ENCODE measurements at regions not wholly inside any gene's neighbourhood (a gene's known extent, or its start where the extent isn't known, plus 50 kb on each side); places are given as distances from the start of the nearest gene placed in this dataset.

DNA sequence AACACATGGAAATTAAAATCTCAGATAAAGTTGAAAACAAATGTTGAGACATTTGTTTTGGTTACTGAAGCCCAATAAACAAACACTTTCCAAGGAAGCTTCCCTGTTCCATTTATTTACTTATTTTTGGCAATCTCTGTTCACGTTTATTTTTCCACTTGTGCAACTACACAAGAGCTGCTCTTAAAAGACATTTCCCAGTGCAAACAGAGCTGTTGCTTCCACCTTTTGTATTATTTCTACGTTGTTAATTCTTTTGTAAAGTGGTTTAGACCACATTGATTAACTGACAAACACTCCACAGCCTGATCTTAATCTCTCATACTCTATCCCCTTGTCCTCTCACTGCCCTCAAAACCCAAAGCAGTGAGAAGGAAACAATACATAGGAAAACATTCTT lies 757.6 kb downstream of the LIG4 start:
- TF ChIP-seq, protein P1, sequence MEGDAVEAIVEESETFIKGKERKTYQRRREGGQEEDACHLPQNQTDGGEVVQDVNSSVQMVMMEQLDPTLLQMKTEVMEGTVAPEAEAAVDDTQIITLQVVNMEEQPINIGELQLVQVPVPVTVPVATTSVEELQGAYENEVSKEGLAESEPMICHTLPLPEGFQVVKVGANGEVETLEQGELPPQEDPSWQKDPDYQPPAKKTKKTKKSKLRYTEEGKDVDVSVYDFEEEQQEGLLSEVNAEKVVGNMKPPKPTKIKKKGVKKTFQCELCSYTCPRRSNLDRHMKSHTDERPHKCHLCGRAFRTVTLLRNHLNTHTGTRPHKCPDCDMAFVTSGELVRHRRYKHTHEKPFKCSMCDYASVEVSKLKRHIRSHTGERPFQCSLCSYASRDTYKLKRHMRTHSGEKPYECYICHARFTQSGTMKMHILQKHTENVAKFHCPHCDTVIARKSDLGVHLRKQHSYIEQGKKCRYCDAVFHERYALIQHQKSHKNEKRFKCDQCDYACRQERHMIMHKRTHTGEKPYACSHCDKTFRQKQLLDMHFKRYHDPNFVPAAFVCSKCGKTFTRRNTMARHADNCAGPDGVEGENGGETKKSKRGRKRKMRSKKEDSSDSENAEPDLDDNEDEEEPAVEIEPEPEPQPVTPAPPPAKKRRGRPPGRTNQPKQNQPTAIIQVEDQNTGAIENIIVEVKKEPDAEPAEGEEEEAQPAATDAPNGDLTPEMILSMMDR (conservative IDR thresholded peaks at IDR 0.05; ENCODE audit: low read depth, low read length): no peak
- no peak for TF ChIP-seq EZH2 (IDR thresholded peaks at IDR 0.05; ENCODE audit: low read length, unreplicated experiment)

Data from PC-3 (cell line).